Endothelial cell of hepatic sinusoid (primary cell): ENCODE measurements at regions not wholly inside any gene's neighbourhood (a gene's known extent, or its start where the extent isn't known, plus 50 kb on each side); places are given as distances from the start of the nearest gene placed in this dataset.

ENCODE experiments used
- in situ Hi-C: cut with HindIII; loops from 2 replicates; pipeline ENCODE4 v1.10.0; 2017; ENCODE audit warnings: low sequenced_read_pairs

DNA sequence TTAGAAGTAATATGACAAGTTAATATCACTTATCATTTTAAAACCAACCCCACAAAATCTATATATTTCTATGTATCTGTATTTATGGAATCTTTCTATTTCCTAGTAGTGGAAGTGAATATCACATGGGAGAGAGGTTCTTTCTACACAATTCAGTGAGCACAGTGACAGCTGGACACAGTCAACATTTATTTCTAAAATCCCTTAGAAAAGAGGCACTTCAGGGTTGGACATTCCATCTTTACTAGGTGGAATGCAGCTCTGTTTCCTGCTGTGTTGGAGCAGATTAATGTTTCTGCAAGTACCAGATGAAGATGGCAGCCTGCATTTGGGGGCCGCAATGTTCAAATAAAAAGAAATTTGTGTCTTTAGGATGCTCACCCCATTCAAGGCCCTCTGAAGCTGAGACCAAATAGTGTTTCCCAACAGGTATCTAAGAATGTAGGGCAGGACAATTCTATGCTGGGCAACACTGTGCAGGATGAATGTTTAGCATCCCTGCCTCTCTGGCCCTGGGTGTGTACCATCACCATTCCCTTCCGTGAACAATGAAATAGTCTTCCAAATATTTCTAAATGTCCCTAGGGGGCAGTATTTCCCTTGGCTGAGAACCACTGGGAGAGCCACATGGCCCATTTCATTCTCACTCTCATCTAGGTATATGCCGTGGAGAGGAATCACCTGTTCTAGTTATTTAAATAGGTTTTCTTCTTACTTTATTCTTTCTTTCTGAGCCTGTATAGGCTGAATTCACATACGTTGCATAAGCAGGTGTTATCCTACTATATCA is 394.8 kb downstream of the PRDM2 start:
- in situ Hi-C loops = no loop called here

DNA sequence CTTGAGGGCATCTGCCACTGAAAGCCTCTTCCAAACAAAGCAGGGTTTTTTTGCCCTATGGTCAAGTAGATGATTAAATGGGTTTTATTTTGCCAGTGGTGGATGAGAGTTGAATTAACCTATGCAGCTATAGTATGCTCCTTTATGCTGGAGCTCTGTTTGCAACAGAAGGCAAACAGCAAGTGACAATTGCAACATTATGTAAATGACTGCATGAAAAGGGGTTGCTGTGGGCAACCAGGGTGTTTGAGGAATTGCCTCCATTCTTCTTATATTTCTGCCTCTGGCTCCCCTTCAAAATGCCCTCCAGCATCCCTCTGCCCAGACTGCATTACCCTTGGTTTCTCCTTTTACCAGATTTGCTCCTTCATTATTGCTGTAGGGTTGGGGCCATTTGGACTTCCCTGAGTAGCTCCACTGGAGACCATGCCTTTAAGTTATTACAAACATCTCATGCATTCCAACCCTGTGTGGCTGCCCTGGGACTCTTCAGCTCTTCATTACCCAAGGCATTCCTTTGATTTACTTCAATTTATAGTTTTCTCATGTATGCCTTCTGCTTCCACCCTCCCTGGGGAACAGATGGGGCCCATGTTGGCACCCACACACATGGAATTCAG is 398.4 kb downstream of the PRDM2 start:
- in situ Hi-C loops = no loop called here

DNA sequence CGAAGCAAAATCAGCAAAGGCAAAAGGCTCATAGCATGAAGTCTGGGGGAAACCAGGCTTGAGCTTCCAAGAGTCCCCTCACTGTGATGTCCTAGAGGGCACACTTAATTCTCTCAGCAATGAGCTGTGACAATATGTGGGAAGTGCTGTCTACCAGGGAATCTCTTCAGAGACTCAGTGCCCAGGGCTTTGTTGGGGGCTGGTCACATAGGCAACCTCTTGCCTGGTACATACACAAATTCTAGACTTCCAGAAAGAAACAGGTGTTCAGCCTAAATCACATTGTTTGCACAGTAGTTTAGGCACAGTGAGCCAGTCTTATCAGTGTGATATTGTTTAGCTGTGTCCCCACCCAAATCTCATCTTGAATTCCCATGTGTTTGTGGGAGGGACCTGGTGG is 400.5 kb downstream of the PRDM2 start:
- in situ Hi-C loops = no loop called here

DNA sequence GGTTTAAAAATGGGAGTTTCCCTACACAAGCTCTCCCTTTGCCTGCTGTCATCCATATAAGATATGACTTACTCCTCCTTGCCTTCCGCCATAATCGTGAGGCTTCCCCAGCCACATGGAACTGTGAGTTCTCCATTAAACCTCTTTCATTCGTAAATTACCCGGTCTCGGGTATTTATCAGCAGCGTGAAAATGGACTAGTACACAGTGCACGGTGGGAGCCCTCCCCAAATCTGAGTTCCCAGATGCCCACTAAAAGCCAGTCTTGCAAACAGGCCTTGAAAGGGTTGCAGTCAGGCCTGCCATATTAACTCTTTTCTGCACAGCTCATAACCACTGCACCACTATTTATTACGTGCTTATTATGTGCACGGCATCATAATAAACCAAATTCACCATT is 400.9 kb downstream of the PRDM2 start:
- in situ Hi-C loops = no loop called here

DNA sequence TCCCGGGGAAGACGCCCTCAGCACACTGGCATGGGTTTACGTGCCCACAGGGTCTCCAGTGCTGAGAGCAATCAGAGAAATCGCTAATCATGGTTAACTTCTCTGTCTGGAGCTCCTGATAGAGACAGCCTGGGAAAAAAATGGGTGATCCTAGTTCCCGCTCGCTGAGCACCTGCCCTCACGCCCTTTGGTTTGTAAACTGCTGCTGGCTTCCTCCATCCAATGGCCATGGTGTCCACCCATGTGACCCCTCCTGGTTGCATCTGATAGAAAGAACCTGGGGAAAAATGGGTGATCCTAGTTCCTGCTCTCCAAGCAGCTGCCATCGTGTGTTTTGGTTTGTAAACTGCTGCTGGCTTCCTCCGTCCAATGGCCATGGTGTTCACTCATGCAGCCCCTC is 402.2 kb downstream of the PRDM2 start:
- in situ Hi-C loops = no loop called here

DNA sequence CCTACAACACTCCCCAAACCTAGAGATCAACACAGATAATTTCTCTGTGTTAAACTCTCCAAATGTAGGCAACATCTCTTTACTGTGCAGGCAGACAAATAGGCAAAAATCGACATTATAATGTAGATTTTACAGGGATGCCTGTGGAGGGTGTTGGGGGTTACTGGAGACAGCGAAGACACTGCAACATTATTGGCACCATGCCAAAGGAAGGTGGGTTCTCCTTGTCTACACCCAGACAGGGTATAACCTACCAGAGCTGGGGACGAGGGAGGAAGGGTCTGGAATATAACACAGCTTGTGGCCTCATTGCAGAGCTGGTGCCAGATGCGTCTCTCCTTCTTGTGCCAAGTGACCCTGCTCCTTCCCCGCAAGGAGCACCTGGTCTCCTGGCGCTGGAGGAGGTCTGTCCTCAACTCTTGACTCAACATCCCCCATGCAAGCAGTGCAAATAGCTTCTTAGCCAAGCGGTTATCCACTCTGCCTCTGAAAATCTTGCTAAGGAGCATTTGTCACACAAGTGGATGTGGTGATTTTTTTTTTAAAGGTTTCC is 404.0 kb downstream of the PRDM2 start:
- in situ Hi-C loops = no loop called here

DNA sequence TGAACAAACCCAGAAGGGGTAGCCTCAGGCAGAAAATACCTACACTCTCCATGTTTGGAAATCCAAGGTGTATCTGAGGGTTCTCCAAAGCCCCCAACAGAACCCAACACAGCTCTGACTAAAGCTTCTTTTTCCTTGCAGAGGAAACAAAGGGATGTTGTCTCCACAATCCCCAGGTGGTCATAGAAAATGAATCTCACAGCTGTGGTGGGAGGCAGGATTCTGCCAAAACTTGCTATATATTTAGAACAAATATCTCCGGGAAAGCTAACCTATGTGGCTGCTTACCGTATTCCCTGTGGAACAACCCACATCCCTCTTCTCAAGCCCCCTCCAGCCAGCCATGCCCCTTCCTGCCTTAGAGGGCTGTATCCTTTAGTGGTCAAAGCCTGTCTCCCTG is 406.1 kb downstream of the PRDM2 start:
- in situ Hi-C loops = no loop called here

DNA sequence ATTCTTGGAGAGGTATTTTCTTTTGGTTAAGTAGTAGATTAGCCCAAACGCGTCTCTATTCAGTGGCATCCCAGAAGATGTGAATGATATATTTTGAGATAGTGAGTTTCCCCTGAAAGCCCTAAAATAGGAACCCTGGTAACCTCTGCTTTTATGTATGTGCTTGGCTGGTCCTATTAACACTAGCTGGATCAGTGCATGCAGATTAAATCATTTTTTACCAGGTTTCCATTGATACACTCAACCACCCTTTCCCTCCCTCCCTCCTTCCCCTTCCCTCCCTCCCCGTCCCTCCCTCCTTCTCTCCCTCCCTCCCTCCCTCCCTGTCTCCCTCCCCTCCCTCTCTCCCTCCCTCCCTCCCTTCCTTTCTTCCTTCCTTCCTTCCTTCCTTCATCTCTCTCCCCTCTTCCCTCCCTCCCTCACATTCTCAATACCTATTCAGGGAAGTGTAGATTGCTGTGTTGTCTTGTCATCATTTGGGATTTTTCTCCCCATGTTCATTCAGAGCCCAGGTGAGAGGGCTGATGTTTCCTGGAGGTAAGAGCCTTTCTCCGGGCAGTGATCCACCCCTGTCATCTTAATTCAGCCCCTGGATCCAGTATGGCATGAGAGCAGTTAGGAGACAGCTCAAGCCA is 406.8 kb downstream of the PRDM2 start:
- in situ Hi-C loops = no loop called here

DNA sequence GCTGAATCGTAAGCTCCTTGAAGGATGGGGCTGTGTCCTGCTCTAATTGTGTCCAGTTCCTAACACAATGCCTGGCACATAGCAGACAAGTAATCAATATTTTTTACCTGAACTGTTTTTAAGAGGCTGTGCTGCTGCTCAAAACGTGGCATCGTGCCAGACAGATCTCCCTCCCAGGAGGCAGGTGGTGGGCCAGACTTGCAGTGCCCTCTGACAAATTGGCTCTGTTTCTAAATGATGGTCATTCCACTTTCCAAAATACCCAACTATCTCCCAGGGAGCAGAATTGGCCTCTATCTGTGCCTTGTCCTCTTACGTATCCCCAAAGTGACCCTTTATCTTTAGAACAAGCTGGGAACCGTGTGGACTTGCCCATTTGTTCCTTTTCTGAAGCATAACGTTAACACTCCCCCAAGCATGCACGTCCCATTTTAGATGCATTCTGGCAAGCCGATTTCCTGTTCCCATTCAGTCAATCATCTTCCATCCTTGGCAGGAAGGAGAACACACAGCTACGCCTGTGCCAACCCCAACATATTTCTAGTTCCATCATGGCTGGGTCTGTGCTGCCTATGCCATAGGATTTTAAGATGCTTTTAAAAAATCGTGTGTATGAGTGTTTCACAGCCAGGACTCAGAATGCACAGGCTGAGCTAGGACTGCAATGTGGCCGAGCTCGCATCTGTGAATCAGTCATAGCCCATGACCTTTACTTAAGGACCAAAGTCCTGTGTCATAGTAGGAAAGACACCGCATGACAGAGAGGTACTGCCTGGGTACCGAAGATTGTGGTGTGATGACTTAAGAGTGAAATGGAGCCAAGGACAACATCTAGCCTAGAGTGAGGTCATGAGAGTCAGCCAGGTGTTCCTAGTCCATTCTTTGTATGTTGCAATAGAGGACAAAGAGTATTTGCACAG is 408.6 kb downstream of the PRDM2 start:
- in situ Hi-C loops = no loop called here

DNA sequence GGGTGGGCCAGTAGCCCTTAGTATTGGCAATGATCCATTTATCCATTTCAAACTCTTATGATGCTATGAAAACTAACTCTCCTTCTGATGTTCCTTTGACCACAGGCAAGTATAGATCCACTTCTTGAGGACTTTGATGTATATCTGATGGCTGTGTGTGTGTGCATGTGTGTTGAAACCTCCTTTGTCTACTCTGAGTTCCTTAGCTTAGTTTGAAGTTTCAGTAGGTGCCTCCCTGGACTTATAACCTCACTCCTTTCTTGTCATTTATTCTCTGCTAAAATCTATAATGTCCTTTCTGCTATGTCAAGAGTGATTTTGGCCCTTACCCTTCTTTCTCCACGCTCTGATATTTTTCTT is 409.3 kb downstream of the PRDM2 start:
- in situ Hi-C loops = no loop called here

DNA sequence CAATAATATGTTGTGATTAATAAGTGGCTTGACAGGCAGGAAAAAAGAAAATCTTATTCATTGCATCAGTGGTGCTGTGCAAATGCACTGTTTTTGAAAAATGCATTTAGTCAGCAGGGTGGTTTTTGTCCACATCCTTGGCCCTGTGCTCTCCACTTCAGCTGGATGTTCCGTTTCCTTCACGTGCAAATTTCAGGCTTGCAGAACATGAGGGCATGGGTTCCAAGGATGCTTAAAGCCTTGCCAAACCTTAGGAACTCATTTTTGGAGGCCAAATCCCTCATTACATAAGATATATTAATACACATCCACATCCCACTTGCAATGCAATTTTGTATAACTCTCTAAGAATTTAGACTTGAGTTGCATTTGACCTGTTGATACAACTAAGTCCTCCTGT is 410.1 kb downstream of the PRDM2 start:
- in situ Hi-C loops = no loop called here

DNA sequence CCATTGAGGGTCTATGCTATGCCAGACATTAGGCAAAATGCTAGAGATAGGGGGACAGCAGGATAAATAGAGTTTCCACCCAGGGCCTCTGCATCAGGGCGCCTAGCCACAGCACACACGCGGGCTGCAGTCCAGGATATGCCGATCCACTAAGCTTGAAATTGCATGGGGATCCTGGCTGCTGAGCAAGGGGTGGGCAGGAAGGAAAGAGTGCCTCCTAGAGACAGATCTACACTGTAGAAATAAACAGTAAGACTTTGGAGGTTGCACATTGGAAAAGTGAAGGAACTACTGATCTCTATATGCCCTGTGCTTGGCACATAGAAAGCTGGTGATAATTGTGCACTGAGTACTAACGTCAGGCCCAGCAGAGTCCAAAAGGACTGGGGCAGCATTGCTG is 411.1 kb downstream of the PRDM2 start:
- in situ Hi-C loops = no loop called here

DNA sequence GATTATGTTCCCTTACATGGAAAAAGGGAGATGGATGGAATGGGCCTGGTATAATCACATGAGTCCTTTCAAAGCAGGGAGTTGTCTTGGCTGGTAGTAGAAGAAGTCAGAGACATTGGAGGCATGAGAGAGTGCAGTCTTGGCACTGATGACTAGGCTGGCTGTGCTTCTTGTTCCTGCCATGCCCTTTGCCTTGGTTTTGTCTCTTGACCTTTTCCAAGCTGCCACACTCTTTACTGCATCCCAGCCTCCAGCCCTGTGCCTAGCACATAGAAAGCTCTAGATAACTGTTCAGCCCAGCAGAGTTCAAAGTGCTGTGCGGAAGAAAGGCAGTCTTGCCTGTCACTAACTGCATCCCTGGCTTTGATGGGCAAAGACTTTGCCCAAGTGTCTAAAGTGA is 412.6 kb downstream of the PRDM2 start:
- in situ Hi-C loops = no loop called here

DNA sequence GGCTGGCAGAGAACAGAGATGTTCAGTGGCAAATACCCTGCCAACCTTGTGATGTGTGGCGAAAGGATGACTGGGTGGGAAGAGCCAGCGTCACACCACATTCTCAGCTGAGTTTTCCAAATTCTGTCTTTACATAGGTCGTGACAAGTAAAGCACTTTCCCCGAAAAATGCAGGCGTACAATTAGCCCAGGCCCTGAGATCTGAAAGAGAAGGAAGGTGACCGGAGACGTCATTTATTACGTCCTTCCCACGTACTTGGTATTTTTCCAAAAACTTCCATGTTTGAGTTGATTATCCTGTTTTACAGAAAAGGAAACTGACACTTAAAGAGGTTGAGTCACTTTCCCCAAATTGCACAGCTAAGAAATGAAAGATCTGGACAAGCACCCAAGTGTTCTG is 413.3 kb downstream of the PRDM2 start:
- in situ Hi-C loops = no loop called here

DNA sequence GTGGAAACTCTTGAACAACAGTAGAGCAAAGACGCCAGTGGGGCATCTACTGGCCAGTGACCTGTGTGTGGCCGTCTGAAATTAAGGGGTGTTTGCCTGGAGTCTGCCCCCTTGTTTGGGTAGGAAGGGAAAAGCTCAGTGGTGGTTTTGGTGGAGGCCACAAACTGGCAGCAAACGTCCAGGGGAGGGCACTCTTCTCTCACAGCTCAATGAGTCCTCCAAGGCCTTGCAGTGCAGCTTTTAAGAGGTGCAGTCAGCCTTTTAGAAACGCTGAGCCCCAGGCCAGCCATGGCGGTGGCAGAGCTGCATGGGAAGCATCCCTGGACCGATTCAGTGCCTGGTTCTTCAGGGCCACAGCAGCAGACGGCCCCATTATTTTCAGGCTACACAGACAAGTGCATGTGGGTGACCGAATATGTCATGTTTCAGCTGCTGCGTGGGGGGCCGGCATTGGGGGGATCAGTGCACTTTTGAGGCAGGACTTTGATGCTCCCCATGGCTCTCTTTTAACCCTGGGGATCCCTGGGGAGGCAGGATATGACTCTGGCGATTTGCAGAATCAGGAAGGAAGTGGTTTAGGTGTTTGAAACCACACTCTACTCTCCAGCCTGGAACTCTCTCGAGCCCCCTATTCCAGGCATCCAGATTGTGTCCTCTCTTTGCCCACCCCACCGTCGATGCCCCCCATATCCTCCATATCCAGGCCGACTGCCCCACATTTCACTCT is 414.0 kb downstream of the PRDM2 start:
- in situ Hi-C loops = no loop called here

DNA sequence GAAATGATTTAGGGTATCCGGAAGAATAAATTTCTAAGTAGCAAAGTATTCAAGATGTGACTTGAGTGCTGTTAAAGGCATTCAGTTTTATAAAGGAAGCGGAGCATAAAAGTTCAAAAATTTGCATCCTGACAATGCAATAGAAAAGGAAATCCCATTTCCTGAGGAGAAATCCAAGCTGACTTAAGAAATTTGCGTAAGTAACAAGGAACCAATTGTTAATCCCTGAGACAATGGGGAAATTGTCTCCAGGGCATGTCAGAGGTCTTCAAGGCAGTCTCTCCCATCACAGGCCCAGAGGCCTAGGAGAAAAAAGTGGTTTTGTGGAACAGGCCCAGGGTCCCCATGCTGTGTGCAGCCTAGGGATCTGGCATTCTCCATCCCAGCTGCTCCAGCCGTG is 416.0 kb downstream of the PRDM2 start:
- in situ Hi-C loops = no loop called here

DNA sequence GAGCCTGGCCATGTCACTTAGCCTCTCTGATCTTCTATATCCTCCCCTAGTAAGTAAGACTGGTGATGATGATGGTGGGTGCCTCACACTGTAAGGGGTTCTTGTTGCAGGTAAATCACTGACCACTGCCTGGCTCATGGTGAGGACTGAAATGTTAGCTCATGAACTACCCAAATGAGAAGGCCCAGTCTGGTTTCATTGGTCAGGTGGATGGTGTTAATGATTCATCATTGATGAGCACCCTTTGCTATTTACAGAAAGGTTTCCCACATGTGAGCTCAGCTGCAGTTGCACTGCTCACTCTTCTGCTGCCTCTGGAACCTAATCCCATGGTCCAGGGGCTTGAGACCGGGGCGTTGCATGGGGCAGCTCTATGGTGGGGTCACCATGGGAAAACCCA is 417.7 kb downstream of the PRDM2 start:
- in situ Hi-C loops = no loop called here

DNA sequence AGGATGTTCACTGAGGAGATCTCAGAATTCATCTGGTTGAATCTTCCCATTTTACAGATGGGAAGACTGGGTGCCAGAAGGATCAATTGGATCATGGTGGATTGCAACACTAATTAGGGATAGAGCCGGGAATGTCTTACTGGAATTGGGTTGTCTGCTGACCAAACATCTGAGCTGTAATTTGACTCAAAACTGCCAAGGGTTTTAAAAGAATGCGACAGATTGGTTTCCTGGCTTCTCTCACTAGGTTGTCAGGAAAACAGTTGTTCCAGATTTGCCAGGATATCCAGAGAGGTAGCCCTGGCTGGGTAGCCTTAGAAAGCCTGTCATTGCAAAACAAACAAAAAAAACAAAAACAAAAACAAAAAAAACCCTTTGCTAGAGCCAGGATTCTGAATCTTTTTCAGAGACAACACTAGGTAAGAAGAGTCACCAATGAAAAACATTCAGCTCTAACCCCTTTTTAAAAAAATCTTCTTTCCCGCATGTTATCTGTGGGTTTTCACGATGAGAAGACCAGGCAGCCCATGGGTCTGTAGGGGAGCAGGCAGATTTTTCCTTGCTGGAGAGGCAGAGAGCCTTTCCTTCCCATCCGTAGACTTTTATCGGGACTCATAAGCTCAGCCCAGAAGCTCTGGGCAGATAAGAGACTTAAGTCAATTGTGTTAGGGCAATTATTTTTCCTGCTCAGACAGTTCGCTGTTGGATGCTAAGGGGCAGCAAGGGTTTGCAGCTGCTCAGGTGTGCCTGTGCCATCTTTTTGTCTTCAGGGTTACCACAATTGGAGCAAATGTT is 418.9 kb downstream of the PRDM2 start:
- in situ Hi-C loops = no loop called here

DNA sequence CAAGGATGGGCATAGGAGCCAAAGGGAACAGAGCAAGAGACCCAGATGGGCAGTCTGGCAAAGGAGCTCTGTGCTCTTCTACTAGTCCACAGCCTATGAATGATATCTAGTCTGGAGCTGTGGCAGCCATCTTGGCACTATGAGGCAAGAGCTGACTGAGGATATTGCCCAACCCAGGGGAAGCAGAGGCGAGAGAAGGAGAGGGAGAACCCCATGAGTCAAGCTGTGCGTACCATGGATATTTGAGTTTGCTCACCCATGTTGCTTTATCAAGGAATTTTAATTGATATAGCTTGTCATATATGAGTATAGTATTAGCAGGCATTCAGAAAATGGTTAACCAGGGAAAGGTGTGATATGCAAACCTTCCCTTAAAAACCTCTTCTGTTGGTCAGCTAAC is 420.9 kb downstream of the PRDM2 start:
- in situ Hi-C loops = no loop called here

DNA sequence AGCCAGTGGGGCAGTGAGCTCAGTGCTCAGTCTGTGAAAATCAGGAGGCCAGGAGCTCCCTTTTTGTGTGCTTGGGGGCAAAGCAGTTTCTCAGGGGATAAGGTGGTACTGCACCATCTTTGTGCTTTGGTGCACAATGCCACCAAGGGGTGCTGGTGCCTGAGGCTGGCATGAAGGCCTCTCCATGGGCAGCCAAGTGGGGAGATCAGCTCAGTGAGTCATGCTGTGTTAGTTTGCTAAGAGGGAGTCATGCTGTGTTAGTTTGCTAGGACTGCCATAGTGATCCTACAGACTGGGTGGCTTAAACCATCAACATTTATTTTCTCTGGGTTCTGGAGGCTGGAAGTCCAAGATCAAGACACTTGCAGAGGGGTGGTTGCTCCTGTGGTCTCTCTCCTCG is 428.1 kb downstream of the PRDM2 start:
- in situ Hi-C loops = no loop called here
